Esophagus muscularis mucosa (tissue), 4 donors: ENCODE measurements at regions not wholly inside any gene's neighbourhood (a gene's known extent, or its start where the extent isn't known, plus 50 kb on each side); places are given as distances from the start of the nearest gene placed in this dataset.

Experiments
- DNase-seq: peaks from one replicate; pipeline ENCODE4 v3.0.0-alpha.2; 2017; ENCODE audit errors: extremely low spot score
- H3K27ac ChIP-seq, 4 donors: fragments of 200-600 bp; sonication (generic); replicated peaks in 1 of 4; 1 replicate in 3 of 4; 2 replicates in 1 of 4; pipeline ENCODE4 v1.5.1; 2016 to 2019; ENCODE audit warnings: mild to moderate bottlenecking in 1 of 4
- H3K27me3 ChIP-seq, 4 donors: fragments of 200-600 bp; sonication (generic); one replicate each; pipeline versions ENCODE4 v1.5.1 to v1.6.0; 2016 to 2019
- H3K36me3 ChIP-seq, 4 donors: fragments of 200-600 bp; sonication (generic); one replicate each; pipeline ENCODE4 v1.5.1; 2016 to 2019
- H3K4me1 ChIP-seq, 4 donors: fragments of 200-600 bp; sonication (generic); one replicate each; pipeline ENCODE4 v1.5.1; 2016 to 2019
- H3K4me3 ChIP-seq, 4 donors: fragments of 200-600 bp; sonication (generic); 1 replicate in 2 of 4; 2 replicates in 2 of 4; pipeline ENCODE4 v1.5.1; 2016 to 2019; ENCODE audit warnings: mild to moderate bottlenecking in 4 of 4, moderate library complexity in 1 of 4
- H3K9me3 ChIP-seq, 4 donors: fragments of 200-600 bp; sonication (generic); 1 replicate in 3 of 4; 2 replicates in 1 of 4; pipeline ENCODE4 v1.5.1; 2016 to 2019
- EP300 ChIP-seq: sonication (generic); formaldehyde crosslinking; IDR thresholded peaks from one replicate; pipeline ENCODE4 v1.6.1; 2017; ENCODE audit warnings: antibody characterized with exemption
- POLR2A ChIP-seq: fragments of 450-650 bp; IDR thresholded peaks from one replicate; pipeline ENCODE4 v1.6.1; 2017; ENCODE audit warnings: antibody characterized with exemption, moderate library complexity, mild to moderate bottlenecking, low read depth
- POLR2AphosphoS5 ChIP-seq, 2 donors: sonication (generic); formaldehyde crosslinking; IDR thresholded peaks; one replicate each; pipeline ENCODE4 v1.6.1; 2017; ENCODE audit warnings: antibody characterized with exemption in 2 of 2
- WGBS: methylation state at CpG from one replicate; pipeline ENCODE4 v1.1.5; 2018; 5-methylcytosine and 5-hydroxymethylcytosine counted together
- intact Hi-C: fragments of 100-400 bp; cut with DNase I; formaldehyde crosslinking; loops from one replicate; pipeline ENCODE4 v1.15.1; 2023
- TF ChIP-seq, protein P1 (sequence below), 3 experiments: fragments of 200-600 bp in 2 of 3; fragments of 450-650 bp in 1 of 3; sonication (generic) in 2 of 3; IDR thresholded peaks; one replicate each; pipeline ENCODE4 v1.5.1; 2017 to 2019; ENCODE audit warnings: antibody characterized with exemption in 3 of 3, mild to moderate bottlenecking in 2 of 3, moderate library complexity in 1 of 3

DNA sequence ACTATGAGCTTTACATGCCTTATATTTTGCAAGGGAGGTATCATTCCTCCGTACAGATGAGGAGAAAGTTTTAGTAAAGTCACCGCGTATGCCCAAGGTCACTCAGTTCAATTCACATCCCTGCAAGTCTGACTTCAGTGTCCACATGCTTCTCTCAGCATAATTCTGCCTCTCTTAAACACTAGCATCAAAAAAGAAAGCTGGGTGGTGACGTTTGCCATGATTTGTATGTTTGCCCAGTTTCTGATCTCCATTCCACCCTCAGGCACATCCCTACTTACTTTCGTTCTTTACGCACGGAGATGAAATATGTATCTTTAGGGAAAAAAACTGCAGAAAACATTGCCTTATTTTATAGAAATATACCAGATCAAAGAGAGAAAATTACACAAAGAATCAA is 129.2 kb upstream of the PTPRM start:
- no peak overlapping the region for H3K4me3 ChIP-seq
- no peak overlapping the region for H3K27ac ChIP-seq
- no peak for TF ChIP-seq POLR2AphosphoS5 (IDR thresholded peaks at IDR 0.05)
- no peak for TF ChIP-seq EP300
- no peak for TF ChIP-seq POLR2A
- TF ChIP-seq, protein P1, sequence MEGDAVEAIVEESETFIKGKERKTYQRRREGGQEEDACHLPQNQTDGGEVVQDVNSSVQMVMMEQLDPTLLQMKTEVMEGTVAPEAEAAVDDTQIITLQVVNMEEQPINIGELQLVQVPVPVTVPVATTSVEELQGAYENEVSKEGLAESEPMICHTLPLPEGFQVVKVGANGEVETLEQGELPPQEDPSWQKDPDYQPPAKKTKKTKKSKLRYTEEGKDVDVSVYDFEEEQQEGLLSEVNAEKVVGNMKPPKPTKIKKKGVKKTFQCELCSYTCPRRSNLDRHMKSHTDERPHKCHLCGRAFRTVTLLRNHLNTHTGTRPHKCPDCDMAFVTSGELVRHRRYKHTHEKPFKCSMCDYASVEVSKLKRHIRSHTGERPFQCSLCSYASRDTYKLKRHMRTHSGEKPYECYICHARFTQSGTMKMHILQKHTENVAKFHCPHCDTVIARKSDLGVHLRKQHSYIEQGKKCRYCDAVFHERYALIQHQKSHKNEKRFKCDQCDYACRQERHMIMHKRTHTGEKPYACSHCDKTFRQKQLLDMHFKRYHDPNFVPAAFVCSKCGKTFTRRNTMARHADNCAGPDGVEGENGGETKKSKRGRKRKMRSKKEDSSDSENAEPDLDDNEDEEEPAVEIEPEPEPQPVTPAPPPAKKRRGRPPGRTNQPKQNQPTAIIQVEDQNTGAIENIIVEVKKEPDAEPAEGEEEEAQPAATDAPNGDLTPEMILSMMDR (IDR thresholded peaks at IDR 0.05) = no peak
- no peaks in the 10 kb centered on the region for H3K9me3 ChIP-seq
- WGBS = 84% methylated on average over 7 of the region's 7 CpGs
- H3K27me3 ChIP-seq = no peaks in the 10 kb centered on the region
- no peak for DNase-seq
- H3K36me3 ChIP-seq = no peaks in the 10 kb centered on the region
- intact Hi-C loops = no loop called here
- H3K4me1 ChIP-seq = no peaks in the 10 kb centered on the region

DNA sequence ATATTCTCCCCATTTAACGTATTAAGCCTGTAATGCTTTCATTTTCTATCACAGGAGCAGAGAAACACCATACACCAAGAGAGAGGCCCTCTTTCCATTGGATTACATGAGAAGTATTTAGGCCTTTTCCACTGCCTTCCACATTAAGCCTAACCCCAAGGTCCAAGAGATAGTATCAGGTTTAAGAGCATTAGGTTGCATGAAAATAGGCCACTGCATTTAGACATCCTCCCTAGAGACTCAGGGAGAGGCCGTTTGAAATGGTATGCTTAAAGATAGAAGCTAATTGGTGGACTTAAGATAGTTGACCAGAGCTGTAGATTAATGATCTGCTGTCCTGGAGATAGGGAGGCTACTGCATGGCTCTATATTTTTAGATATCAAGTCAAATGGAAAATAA is 128.5 kb upstream of the PTPRM start:
- Histone ChIP-seq H3K4me3 (no peak overlapping the region), H3K4me1 (no peaks in the 10 kb centered on the region), H3K9me3 (no peaks in the 10 kb centered on the region), H3K27me3 (no peaks in the 10 kb centered on the region), H3K36me3 (no peaks in the 10 kb centered on the region), H3K27ac (no peak overlapping the region)
- intact Hi-C loops = no loop called here
- WGBS = 73% methylated on average over 2 of the region's 2 CpGs
- no peak for DNase-seq
- TF ChIP-seq, protein P1 (IDR thresholded peaks at IDR 0.05) = no peak
- TF ChIP-seq POLR2AphosphoS5 (IDR thresholded peaks at IDR 0.05) (no peak), POLR2A (no peak), EP300 (no peak)

DNA sequence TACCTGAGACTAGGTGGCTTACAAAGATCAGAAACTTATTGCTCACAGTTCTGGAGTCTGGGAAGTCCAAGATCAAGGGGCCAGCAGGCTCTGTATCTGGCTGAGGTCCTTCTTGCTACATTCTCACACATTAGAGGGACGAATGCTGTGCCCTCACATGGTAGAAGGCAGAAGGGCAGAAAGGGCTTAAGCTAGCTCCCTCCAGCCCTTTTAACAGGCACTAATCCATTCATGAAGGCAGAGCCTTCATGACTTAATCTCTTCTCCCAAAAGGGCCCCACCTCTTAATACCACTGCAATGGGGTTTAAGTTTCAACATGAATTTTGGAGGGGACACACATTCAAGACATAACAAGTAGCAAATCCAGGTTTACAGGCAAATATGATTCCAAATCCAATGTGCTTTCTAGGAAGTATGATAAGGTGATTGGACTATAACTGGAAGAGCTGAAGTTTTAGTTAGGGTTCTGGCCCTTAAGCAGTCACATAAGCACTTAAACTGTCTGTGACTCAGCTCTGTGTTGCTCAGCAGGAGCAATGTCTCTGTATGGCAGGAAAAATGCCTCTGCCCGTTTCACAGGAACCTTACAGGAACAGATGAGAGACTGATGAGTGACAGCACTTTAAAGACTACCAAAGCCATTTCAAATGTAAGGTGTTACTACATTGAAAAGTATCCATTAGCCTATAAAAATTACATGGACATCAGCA is 119.6 kb upstream of the PTPRM start:
- TF ChIP-seq EP300 = no peak
- TF ChIP-seq, protein P1 (IDR thresholded peaks at IDR 0.05) = no peak
- TF ChIP-seq POLR2A = no peak
- TF ChIP-seq POLR2AphosphoS5 (IDR thresholded peaks at IDR 0.05) = no peak
- DNase-seq = no peak

DNA sequence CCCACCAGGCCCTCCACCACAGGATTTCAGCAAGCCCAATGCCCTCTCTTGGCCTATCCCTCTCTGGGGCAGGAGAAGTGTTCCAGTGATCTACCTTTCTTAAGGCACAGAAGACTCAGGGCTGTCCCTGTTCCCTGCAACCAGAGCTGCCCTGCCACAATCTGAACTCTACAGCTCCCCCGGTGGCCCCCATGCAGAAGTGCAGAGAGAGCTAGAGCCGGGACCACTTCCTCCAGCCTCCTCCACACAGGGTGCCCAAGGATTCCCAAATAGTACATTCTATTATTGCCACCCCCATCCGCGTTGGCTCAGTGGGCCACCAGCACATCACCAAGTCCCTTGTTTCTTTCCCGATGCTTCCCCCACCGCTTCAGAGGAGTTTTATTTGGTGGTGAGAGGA is 114.8 kb upstream of the PTPRM start:
- no peak overlapping the region for H3K27ac ChIP-seq
- no peak for DNase-seq
- H3K4me1 ChIP-seq = peaks cover 4 to 16% (median 10%) of the 10 kb centered on the region in 4 donors
- no peaks in the 10 kb centered on the region for H3K9me3 ChIP-seq
- 50% methylated on average over 6 of the region's 6 CpGs for WGBS
- no peak for TF ChIP-seq POLR2AphosphoS5 (IDR thresholded peaks at IDR 0.05)
- TF ChIP-seq, protein P1 (IDR thresholded peaks at IDR 0.05) = peak; percentile 51 to 73 (median 51)
- no peak for TF ChIP-seq POLR2A
- intact Hi-C loops = loop anchor here (5.0 to 10.0 kb wide), 2 partner anchors 115 to 178 kb away; partner anchors contain the start of gene PTPRM
- no peaks in the 10 kb centered on the region for H3K27me3 ChIP-seq
- H3K4me3 ChIP-seq = no peak overlapping the region
- H3K36me3 ChIP-seq = no peaks in the 10 kb centered on the region

More for the DNA sequence above, 119.6 kb upstream of the PTPRM start:
- intact Hi-C loops = no loop called here
- WGBS = 58% methylated on average over 2 of the region's 2 CpGs
- no peaks in the 10 kb centered on the region for H3K27me3 ChIP-seq
- no peaks in the 10 kb centered on the region for H3K36me3 ChIP-seq
- H3K4me1 ChIP-seq = peaks cover 0 to 4% (median 0%) of the 10 kb centered on the region in 4 donors
- no peaks in the 10 kb centered on the region for H3K9me3 ChIP-seq
- H3K4me3 ChIP-seq = no peak overlapping the region
- no peak overlapping the region for H3K27ac ChIP-seq

DNA sequence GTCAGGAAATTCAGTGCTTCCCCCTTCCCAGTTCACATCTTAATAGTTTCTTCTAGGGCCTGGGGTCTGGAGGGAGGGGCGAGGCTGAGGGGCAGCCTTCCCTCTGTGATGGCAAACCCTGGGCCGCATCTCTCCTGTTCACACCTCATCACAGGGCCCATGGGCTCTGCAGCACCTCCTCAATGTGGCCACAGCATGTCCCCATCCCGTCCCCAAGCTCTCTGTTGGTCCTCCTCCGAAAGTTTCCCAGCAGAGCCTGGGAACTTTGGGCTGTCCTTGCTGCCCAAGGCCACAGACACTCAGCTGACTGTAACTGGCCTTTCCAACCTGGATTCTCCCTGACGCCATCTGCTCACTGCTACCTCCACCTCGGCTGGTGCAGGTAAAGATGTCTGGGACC is 112.7 kb upstream of the PTPRM start:
- intact Hi-C loops = loop anchor here (5.0 to 10.0 kb wide), 2 partner anchors 113 to 180 kb away; partner anchors contain the start of gene PTPRM
- no peaks in the 10 kb centered on the region for H3K9me3 ChIP-seq
- 79% methylated on average over 6 of the region's 6 CpGs for WGBS
- no peaks in the 10 kb centered on the region for H3K27me3 ChIP-seq
- no peak overlapping the region for H3K4me3 ChIP-seq
- no peaks in the 10 kb centered on the region for H3K36me3 ChIP-seq
- DNase-seq = no peak
- peaks cover 8 to 28% (median 18%) of the 10 kb centered on the region in 4 donors for H3K4me1 ChIP-seq
- no peak overlapping the region for H3K27ac ChIP-seq
- TF ChIP-seq, protein P1 (IDR thresholded peaks at IDR 0.05) = no peak
